ENCODE measurements at regions not wholly inside any gene's neighbourhood (a gene's known extent, or its start where the extent isn't known, plus 50 kb on each side); places are given as distances from the start of the nearest gene placed in this dataset.
A peak's percentile ranks its signal among the peaks of the same experiment; 100 is the strongest.

- Histone ChIP-seq H3K9me3 (ENCODE audit: control insufficient read depth in 1 of 2, low read length in 2 of 2) (no peaks in the 10 kb centered on the region), H3K4me3 (ENCODE audit: low read length in 2 of 2) (no peak overlapping the region), H3K27ac (ENCODE audit: low read depth, low read length) (no peak overlapping the region), H3K4me1 (ENCODE audit: insufficient read depth, low read length) (no peaks in the 10 kb centered on the region), H3K27me3 (ENCODE audit: insufficient read depth, low read length) (no peaks in the 10 kb centered on the region), H3K36me3 (ENCODE audit: insufficient read depth, low read length) (no peaks in the 10 kb centered on the region)
- H3K9me3 Mint-ChIP-seq = peaks cover 0 to 18% (median 9%) of the 10 kb centered on the region in 8 donors
- intact Hi-C loops (cut with micrococcal nuclease) = no loop called here
- no peaks in the 10 kb centered on the region for H3K4me1 Mint-ChIP-seq
- CTCF ChIA-PET (ENCODE audit: partially characterized antibody) = no interaction called here
- no peaks in the 10 kb centered on the region for H3K36me3 Mint-ChIP-seq
- H3K27ac Mint-ChIP-seq = no peak overlapping the region
- H3K27me3 Mint-ChIP-seq = no peaks in the 10 kb centered on the region
- POLR2A ChIA-PET (ENCODE audit: partially characterized antibody) = no interaction called here
- no peak overlapping the region for H3K4me3 Mint-ChIP-seq
- no peak for DNase-seq
These were observed 203.6 kb downstream of the GJA1 start for GRCh38 chr6:121639021-121639420.

GRCh38 chr6:121641158-121641557 lies 205.7 kb downstream of the GJA1 start:
- Histone ChIP-seq H3K4me1 (ENCODE audit: insufficient read depth, low read length) (no peaks in the 10 kb centered on the region), H3K4me3 (ENCODE audit: low read length in 2 of 2) (no peak overlapping the region), H3K9me3 (ENCODE audit: control insufficient read depth in 1 of 2, low read length in 2 of 2) (no peaks in the 10 kb centered on the region), H3K36me3 (ENCODE audit: insufficient read depth, low read length) (no peaks in the 10 kb centered on the region), H3K27ac (ENCODE audit: low read depth, low read length) (no peak overlapping the region), H3K27me3 (ENCODE audit: insufficient read depth, low read length) (no peaks in the 10 kb centered on the region)
- Mint-ChIP-seq H3K27me3 (no peaks in the 10 kb centered on the region), H3K9me3 (peaks cover 0 to 13% (median 5%) of the 10 kb centered on the region in 8 donors), H3K4me3 (no peak overlapping the region), H3K36me3 (no peaks in the 10 kb centered on the region), H3K27ac (no peak overlapping the region), H3K4me1 (no peaks in the 10 kb centered on the region)
- POLR2A ChIA-PET (ENCODE audit: partially characterized antibody) = no interaction called here
- no peak for DNase-seq
- CTCF ChIA-PET (ENCODE audit: partially characterized antibody) = no interaction called here
- intact Hi-C loops (cut with micrococcal nuclease) = no loop called here

GRCh38 chr6:121645100-121645745 lies 209.8 kb downstream of the GJA1 start:
- H3K9me3 ChIP-seq (ENCODE audit: control insufficient read depth in 1 of 2, low read length in 2 of 2) = no peaks in the 10 kb centered on the region
- no peak overlapping the region for H3K4me3 Mint-ChIP-seq
- H3K4me3 ChIP-seq (ENCODE audit: low read length in 2 of 2) = no peak overlapping the region
- no peak overlapping the region for H3K27ac Mint-ChIP-seq
- no peak for DNase-seq
- peaks cover 0 to 4% (median under 1%) of the 10 kb centered on the region in 4 donors for H3K4me1 Mint-ChIP-seq
- ChIA-PET CTCF (ENCODE audit: partially characterized antibody) (no interaction called here), POLR2A (ENCODE audit: partially characterized antibody) (no interaction called here)
- no peaks in the 10 kb centered on the region for H3K27me3 ChIP-seq (ENCODE audit: insufficient read depth, low read length)
- H3K36me3 Mint-ChIP-seq = no peaks in the 10 kb centered on the region
- no peaks in the 10 kb centered on the region for H3K4me1 ChIP-seq (ENCODE audit: insufficient read depth, low read length)
- peaks cover 0 to 8% (median 4%) of the 10 kb centered on the region in 8 donors for H3K9me3 Mint-ChIP-seq
- intact Hi-C loops (cut with micrococcal nuclease) = no loop called here
- no peak overlapping the region for H3K27ac ChIP-seq (ENCODE audit: low read depth, low read length)
- peaks cover 0 to 2% of the 10 kb centered on the region in 2 donors for H3K27me3 Mint-ChIP-seq
- no peaks in the 10 kb centered on the region for H3K36me3 ChIP-seq (ENCODE audit: insufficient read depth, low read length)

- H3K9me3 Mint-ChIP-seq = peaks cover 0 to 8% (median 1%) of the 10 kb centered on the region in 8 donors
- ChIA-PET CTCF (ENCODE audit: partially characterized antibody) (no interaction called here), POLR2A (ENCODE audit: partially characterized antibody) (no interaction called here)
- H3K36me3 Mint-ChIP-seq = no peaks in the 10 kb centered on the region
- Histone ChIP-seq H3K4me1 (ENCODE audit: insufficient read depth, low read length) (no peaks in the 10 kb centered on the region), H3K27me3 (ENCODE audit: insufficient read depth, low read length) (no peaks in the 10 kb centered on the region), H3K36me3 (ENCODE audit: insufficient read depth, low read length) (no peaks in the 10 kb centered on the region), H3K4me3 (ENCODE audit: low read length in 2 of 2) (no peak overlapping the region), H3K9me3 (ENCODE audit: control insufficient read depth in 1 of 2, low read length in 2 of 2) (no peaks in the 10 kb centered on the region), H3K27ac (ENCODE audit: low read depth, low read length) (no peak overlapping the region)
- H3K4me1 Mint-ChIP-seq = peaks cover 0 to 7% (median 3%) of the 10 kb centered on the region in 4 donors
- no peak overlapping the region for H3K4me3 Mint-ChIP-seq
- peaks cover 0 to 2% of the 10 kb centered on the region in 2 donors for H3K27me3 Mint-ChIP-seq
- intact Hi-C loops (cut with micrococcal nuclease) = no loop called here
- no peak overlapping the region for H3K27ac Mint-ChIP-seq
- DNase-seq = no peak
These were observed 212.5 kb downstream of the GJA1 start for GRCh38 chr6:121647905-121648304.

- Histone ChIP-seq H3K27ac (ENCODE audit: low read depth, low read length) (no peak overlapping the region), H3K4me3 (ENCODE audit: low read length in 2 of 2) (no peak overlapping the region), H3K36me3 (ENCODE audit: insufficient read depth, low read length) (no peaks in the 10 kb centered on the region), H3K9me3 (ENCODE audit: control insufficient read depth in 1 of 2, low read length in 2 of 2) (no peaks in the 10 kb centered on the region), H3K4me1 (ENCODE audit: insufficient read depth, low read length) (no peaks in the 10 kb centered on the region), H3K27me3 (ENCODE audit: insufficient read depth, low read length) (no peaks in the 10 kb centered on the region)
- H3K27ac Mint-ChIP-seq = no peak overlapping the region
- no peak for DNase-seq
- intact Hi-C loops (cut with micrococcal nuclease) = no loop called here
- peaks cover 0 to 7% (median 3%) of the 10 kb centered on the region in 4 donors for H3K4me1 Mint-ChIP-seq
- ChIA-PET POLR2A (ENCODE audit: partially characterized antibody) (no interaction called here), CTCF (ENCODE audit: partially characterized antibody) (no interaction called here)
- H3K36me3 Mint-ChIP-seq = no peaks in the 10 kb centered on the region
- H3K9me3 Mint-ChIP-seq = peaks cover 0 to 2% (median 0%) of the 10 kb centered on the region in 8 donors
- H3K27me3 Mint-ChIP-seq = peaks cover 0 to 2% of the 10 kb centered on the region in 2 donors
- H3K4me3 Mint-ChIP-seq = no peak overlapping the region
These were observed 214.5 kb downstream of the GJA1 start for GRCh38 chr6:121649951-121650350.

- peak in 1 of 5 donors; percentile 4 for DNase-seq
- H3K27me3 Mint-ChIP-seq = peaks cover 0 to 2% of the 10 kb centered on the region in 2 donors
- H3K4me1 Mint-ChIP-seq = peaks cover 0 to 7% (median 3%) of the 10 kb centered on the region in 4 donors
- intact Hi-C loops (cut with micrococcal nuclease) = no loop called here
- no peaks in the 10 kb centered on the region for H3K4me1 ChIP-seq (ENCODE audit: insufficient read depth, low read length)
- no peak overlapping the region for H3K4me3 Mint-ChIP-seq
- ChIA-PET CTCF (ENCODE audit: partially characterized antibody) (no interaction called here), POLR2A (ENCODE audit: partially characterized antibody) (no interaction called here)
- no peaks in the 10 kb centered on the region for H3K36me3 Mint-ChIP-seq
- no peaks in the 10 kb centered on the region for H3K27me3 ChIP-seq (ENCODE audit: insufficient read depth, low read length)
- H3K27ac Mint-ChIP-seq = no peak overlapping the region
- H3K4me3 ChIP-seq (ENCODE audit: low read length in 2 of 2) = no peak overlapping the region
- H3K9me3 Mint-ChIP-seq = peaks cover 0 to 2% (median 0%) of the 10 kb centered on the region in 8 donors
- H3K36me3 ChIP-seq (ENCODE audit: insufficient read depth, low read length) = no peaks in the 10 kb centered on the region
- H3K27ac ChIP-seq (ENCODE audit: low read depth, low read length) = no peak overlapping the region
- H3K9me3 ChIP-seq (ENCODE audit: control insufficient read depth in 1 of 2, low read length in 2 of 2) = no peaks in the 10 kb centered on the region
These were observed 216.0 kb downstream of the GJA1 start for GRCh38 chr6:121651420-121651819.

GRCh38 chr6:121652223-121652622 lies 216.8 kb downstream of the GJA1 start:
- H3K4me3 ChIP-seq (ENCODE audit: low read length in 2 of 2) = no peak overlapping the region
- H3K27ac ChIP-seq (ENCODE audit: low read depth, low read length) = no peak overlapping the region
- H3K27me3 Mint-ChIP-seq = peaks cover 0 to 3% of the 10 kb centered on the region in 2 donors
- intact Hi-C loops (cut with micrococcal nuclease) = no loop called here
- H3K4me3 Mint-ChIP-seq = no peak overlapping the region
- no peaks in the 10 kb centered on the region for H3K36me3 Mint-ChIP-seq
- H3K9me3 ChIP-seq (ENCODE audit: control insufficient read depth in 1 of 2, low read length in 2 of 2) = no peaks in the 10 kb centered on the region
- H3K4me1 ChIP-seq (ENCODE audit: insufficient read depth, low read length) = no peaks in the 10 kb centered on the region
- peaks cover 0 to 7% (median 3%) of the 10 kb centered on the region in 4 donors for H3K4me1 Mint-ChIP-seq
- POLR2A ChIA-PET (ENCODE audit: partially characterized antibody) = no interaction called here
- peaks cover 0 to 2% (median 0%) of the 10 kb centered on the region in 8 donors for H3K9me3 Mint-ChIP-seq
- no peak overlapping the region for H3K27ac Mint-ChIP-seq
- H3K27me3 ChIP-seq (ENCODE audit: insufficient read depth, low read length) = no peaks in the 10 kb centered on the region
- no peaks in the 10 kb centered on the region for H3K36me3 ChIP-seq (ENCODE audit: insufficient read depth, low read length)
- no peak for DNase-seq
- CTCF ChIA-PET (ENCODE audit: partially characterized antibody) = no interaction called here
